ENCODE measurements at regions not wholly inside any gene's neighbourhood (a gene's known extent, or its start where the extent isn't known, plus 50 kb on each side); places are given as distances from the start of the nearest gene placed in this dataset.

GRCh38 chr9:89810431-89810830 is 205.6 kb downstream of the GADD45G start:
- Mint-ChIP-seq H3K36me3 (ENCODE audit: low read depth) (no peaks in the 10 kb centered on the region), H3K27ac (no peak overlapping the region), H3K9me3 (no peaks in the 10 kb centered on the region), H3K4me3 (no peak overlapping the region), H3K27me3 (no peaks in the 10 kb centered on the region), H3K4me1 (peaks cover 23% of the 10 kb centered on the region)
- DNase-seq (no peak), ATAC-seq (ENCODE audit: low read depth) (no peak)
- intact Hi-C loops (cut with micrococcal nuclease) = loop anchor here (10.0 kb wide), 1 partner anchor 214 kb away; no protein-coding TSS in a partner anchor
- no peak for TF ChIP-seq CTCF (IDR thresholded peaks at IDR 0.05)
- ChIA-PET POLR2A (no interaction called here), CTCF (no interaction called here)

- Mint-ChIP-seq H3K9me3 (no peaks in the 10 kb centered on the region), H3K27ac (no peak overlapping the region), H3K4me1 (peaks cover 32% of the 10 kb centered on the region), H3K36me3 (ENCODE audit: low read depth) (no peaks in the 10 kb centered on the region), H3K4me3 (no peak overlapping the region), H3K27me3 (no peaks in the 10 kb centered on the region)
- intact Hi-C loops (cut with micrococcal nuclease) = loop anchor here (10.0 kb wide), 1 partner anchor 213 kb away; no protein-coding TSS in a partner anchor
- POLR2A ChIA-PET = no interaction called here
- ATAC-seq (ENCODE audit: low read depth) (no peak), DNase-seq (no peak)
- no peak for TF ChIP-seq CTCF (IDR thresholded peaks at IDR 0.05)
- CTCF ChIA-PET = no interaction called here
Measured at GRCh38 chr9:89811356-89811755, 206.5 kb downstream of the GADD45G start.

- Mint-ChIP-seq H3K36me3 (ENCODE audit: low read depth) (no peaks in the 10 kb centered on the region), H3K9me3 (no peaks in the 10 kb centered on the region), H3K4me1 (peaks cover 38% of the 10 kb centered on the region), H3K27ac (no peak overlapping the region), H3K27me3 (no peaks in the 10 kb centered on the region), H3K4me3 (no peak overlapping the region)
- CTCF ChIA-PET = no interaction called here
- no peak for TF ChIP-seq CTCF (IDR thresholded peaks at IDR 0.05)
- intact Hi-C loops (cut with micrococcal nuclease) = loop anchor here (10.0 kb wide), 1 partner anchor 213 kb away; no protein-coding TSS in a partner anchor
- ATAC-seq (ENCODE audit: low read depth) (no peak), DNase-seq (no peak)
- POLR2A ChIA-PET = no interaction called here
Measured at GRCh38 chr9:89811886-89812450, 207.2 kb downstream of the GADD45G start.

GRCh38 chr9:89812556-89813181 is 207.9 kb downstream of the GADD45G start:
- TF ChIP-seq CTCF (IDR thresholded peaks at IDR 0.05) = no peak
- H3K4me3 Mint-ChIP-seq = no peak overlapping the region
- peaks cover 43% of the 10 kb centered on the region for H3K4me1 Mint-ChIP-seq
- no peak overlapping the region for H3K27ac Mint-ChIP-seq
- H3K9me3 Mint-ChIP-seq = no peaks in the 10 kb centered on the region
- intact Hi-C loops (cut with micrococcal nuclease) = loop anchor here (10.0 kb wide), 1 partner anchor 212 kb away; no protein-coding TSS in a partner anchor
- ATAC-seq (ENCODE audit: low read depth) = no peak
- H3K36me3 Mint-ChIP-seq (ENCODE audit: low read depth) = no peaks in the 10 kb centered on the region
- ChIA-PET CTCF (no interaction called here), POLR2A (interaction anchor here (1.1 kb wide), 1 partner anchor 31 kb away, joined by 3 read pairs; no protein-coding TSS in a partner anchor)
- no peaks in the 10 kb centered on the region for H3K27me3 Mint-ChIP-seq
- no peak for DNase-seq

GRCh38 chr9:89813482-89813881 is 208.7 kb downstream of the GADD45G start:
- DNase-seq (no peak), ATAC-seq (ENCODE audit: low read depth) (no peak)
- ChIA-PET POLR2A (interaction anchor here (1.1 kb wide), 1 partner anchor 32 kb away, joined by 3 read pairs; no protein-coding TSS in a partner anchor), CTCF (no interaction called here)
- Mint-ChIP-seq H3K9me3 (peaks cover 2% of the 10 kb centered on the region), H3K27me3 (no peaks in the 10 kb centered on the region), H3K27ac (no peak overlapping the region), H3K36me3 (ENCODE audit: low read depth) (no peaks in the 10 kb centered on the region), H3K4me1 (peaks cover 45% of the 10 kb centered on the region), H3K4me3 (no peak overlapping the region)
- TF ChIP-seq CTCF (IDR thresholded peaks at IDR 0.05) = no peak
- intact Hi-C loops (cut with micrococcal nuclease) = loop anchor here (10.0 kb wide), 1 partner anchor 211 kb away; no protein-coding TSS in a partner anchor

Measured in activated B cell treated with CpG ODN at 0.5 μM for 24 hours (primary cell).